ENCODE measurements at regions not wholly inside any gene's neighbourhood (a gene's known extent, or its start where the extent isn't known, plus 50 kb on each side); places are given as distances from the start of the nearest gene placed in this dataset.

DNA sequence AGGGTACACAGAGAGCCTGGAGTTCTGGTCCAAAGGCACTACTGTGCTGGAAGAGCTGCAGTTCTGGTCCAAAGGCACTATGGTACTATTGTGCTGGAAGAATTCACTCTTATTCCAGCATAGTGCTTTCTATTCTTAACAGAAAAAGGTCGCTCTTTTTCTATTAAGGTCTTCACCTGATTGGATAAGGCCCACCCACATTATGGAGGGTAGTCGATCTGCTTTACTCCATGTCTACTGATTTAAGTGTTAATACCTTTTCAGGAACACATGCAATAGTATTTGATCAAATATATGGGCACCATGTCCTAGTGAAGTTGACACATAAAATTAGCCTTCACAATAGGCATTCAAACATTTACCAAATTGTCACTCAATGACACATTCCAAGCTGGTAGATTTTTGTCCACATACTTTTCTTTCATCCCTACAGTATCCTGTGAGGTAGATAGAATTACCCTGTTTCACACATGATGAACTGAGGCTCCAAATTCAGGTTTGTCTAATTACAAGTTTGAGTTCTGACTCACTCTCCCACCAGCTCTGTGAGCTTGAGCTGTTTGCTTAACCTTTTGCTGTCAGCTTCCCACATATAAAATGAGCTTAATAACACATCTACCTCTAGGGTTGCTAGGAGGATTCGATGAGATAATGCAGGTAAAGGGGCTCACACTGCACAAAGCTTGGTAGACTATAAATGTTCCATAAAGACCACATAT lies 129.9 kb downstream of the AIPL1 start:
- H3K27ac ChIP-seq = no peak overlapping the region
- DNase-seq (no peak), ATAC-seq (no peak)
- no peak overlapping the region for H3K4me3 ChIP-seq
- 44 to 74% (median 64%) methylated on average over 3 of the region's 3 CpGs for WGBS, 3 donors
- TF ChIP-seq, protein P1, sequence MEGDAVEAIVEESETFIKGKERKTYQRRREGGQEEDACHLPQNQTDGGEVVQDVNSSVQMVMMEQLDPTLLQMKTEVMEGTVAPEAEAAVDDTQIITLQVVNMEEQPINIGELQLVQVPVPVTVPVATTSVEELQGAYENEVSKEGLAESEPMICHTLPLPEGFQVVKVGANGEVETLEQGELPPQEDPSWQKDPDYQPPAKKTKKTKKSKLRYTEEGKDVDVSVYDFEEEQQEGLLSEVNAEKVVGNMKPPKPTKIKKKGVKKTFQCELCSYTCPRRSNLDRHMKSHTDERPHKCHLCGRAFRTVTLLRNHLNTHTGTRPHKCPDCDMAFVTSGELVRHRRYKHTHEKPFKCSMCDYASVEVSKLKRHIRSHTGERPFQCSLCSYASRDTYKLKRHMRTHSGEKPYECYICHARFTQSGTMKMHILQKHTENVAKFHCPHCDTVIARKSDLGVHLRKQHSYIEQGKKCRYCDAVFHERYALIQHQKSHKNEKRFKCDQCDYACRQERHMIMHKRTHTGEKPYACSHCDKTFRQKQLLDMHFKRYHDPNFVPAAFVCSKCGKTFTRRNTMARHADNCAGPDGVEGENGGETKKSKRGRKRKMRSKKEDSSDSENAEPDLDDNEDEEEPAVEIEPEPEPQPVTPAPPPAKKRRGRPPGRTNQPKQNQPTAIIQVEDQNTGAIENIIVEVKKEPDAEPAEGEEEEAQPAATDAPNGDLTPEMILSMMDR (IDR thresholded peaks at IDR 0.05) = no peak
- no peaks in the 10 kb centered on the region for H3K36me3 ChIP-seq (ENCODE audit: insufficient read depth in 1 of 2, low read depth in 1 of 2)
- no peaks in the 10 kb centered on the region for H3K9me3 ChIP-seq
- H3K27me3 ChIP-seq (ENCODE audit: insufficient read depth in 3 of 3, low read length in 2 of 3) = peaks cover 0 to 7% (median 0%) of the 10 kb centered on the region in 3 donors
- H3K4me1 ChIP-seq = no peaks in the 10 kb centered on the region
- intact Hi-C loops (cut with DNase I) = no loop called here

DNA sequence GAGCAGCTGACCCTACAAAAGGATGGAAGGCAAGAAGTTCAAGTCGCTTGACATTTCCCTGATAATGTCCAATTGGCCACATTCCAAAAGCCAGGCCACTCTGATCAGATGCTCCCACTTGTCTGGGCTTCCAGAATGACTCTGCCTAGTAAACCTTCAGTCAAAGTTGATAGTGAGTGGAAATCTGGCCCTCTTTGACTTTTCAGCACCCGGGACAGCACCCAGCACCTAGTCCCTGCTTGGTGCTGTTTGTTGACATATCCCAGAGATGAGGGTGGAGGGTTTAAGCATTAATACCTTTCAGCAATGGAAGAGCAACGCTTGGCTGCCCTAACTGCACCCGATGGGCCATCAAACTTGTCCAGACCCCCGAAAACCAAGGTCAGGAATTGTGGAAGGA lies 131.3 kb downstream of the AIPL1 start:
- ATAC-seq (no peak), DNase-seq (no peak)
- 5 to 12% (median 7%) methylated on average over 5 of the region's 5 CpGs for WGBS, 3 donors

DNA sequence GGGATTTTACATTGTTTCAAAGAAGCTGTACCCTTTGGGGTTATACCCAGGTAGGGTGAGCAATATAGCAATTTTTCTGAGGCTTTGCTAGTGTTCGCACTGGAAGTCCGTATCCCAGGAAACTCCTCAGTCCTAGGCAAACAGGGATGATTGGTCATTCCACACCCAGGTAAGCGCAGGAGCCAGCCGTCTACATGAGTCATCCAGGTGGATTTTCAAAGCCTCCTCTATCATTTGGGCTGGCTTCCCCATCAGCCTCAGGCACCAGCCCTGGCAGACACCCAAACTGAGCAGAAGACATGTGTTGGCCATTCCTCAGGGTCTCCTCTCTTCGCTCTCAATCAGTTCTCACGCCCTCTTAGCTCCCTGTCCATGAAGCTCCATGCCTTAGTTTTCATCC lies 135.6 kb downstream of the AIPL1 start:
- WGBS, 3 donors = 73 to 86% (median 84%) methylated on average over 6 of the region's 6 CpGs
- intact Hi-C loops (cut with DNase I) = no loop called here

More for the DNA sequence above, 131.3 kb downstream of the AIPL1 start:
- Histone ChIP-seq H3K27ac (no peak overlapping the region), H3K9me3 (no peaks in the 10 kb centered on the region), H3K4me1 (no peaks in the 10 kb centered on the region), H3K27me3 (ENCODE audit: insufficient read depth in 3 of 3, low read length in 2 of 3) (peaks cover 0 to 6% (median 0%) of the 10 kb centered on the region in 3 donors), H3K4me3 (no peak overlapping the region), H3K36me3 (ENCODE audit: insufficient read depth in 1 of 2, low read depth in 1 of 2) (no peaks in the 10 kb centered on the region)
- TF ChIP-seq, protein P1 (IDR thresholded peaks at IDR 0.05) = no peak
- intact Hi-C loops (cut with DNase I) = no loop called here

DNA sequence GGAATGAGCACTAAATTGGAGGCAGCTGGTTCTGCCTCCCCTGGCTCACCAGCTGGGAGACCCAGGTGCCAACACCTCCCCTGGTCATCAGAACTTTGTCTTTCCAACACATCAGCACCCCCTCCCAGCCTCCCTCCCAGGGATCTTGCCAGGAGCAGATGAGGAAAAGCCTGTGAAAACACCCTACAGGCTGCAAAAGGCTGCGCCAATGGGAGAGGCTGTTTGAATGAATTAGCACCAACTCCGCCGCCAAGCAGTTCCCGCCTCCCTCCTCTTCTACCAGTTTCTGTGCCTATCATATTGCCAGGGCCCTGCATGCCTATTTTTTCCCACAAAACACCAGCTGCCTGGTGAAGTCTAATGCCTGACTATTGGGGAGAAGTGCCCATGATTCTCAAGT lies 137.0 kb downstream of the AIPL1 start:
- no peaks in the 10 kb centered on the region for H3K36me3 ChIP-seq (ENCODE audit: insufficient read depth in 1 of 2, low read depth in 1 of 2)
- H3K27me3 ChIP-seq (ENCODE audit: insufficient read depth in 3 of 3, low read length in 2 of 3) = peaks cover 0 to 4% (median 0%) of the 10 kb centered on the region in 3 donors
- H3K27ac ChIP-seq = no peak overlapping the region
- intact Hi-C loops (cut with DNase I) = no loop called here
- ATAC-seq (no peak), DNase-seq (no peak)
- TF ChIP-seq, protein P1 (IDR thresholded peaks at IDR 0.05) = no peak
- H3K4me3 ChIP-seq = no peak overlapping the region
- no peaks in the 10 kb centered on the region for H3K4me1 ChIP-seq
- H3K9me3 ChIP-seq = no peaks in the 10 kb centered on the region
- 43 to 60% (median 53%) methylated on average over 4 of the region's 4 CpGs for WGBS, 3 donors

More for the DNA sequence above, 135.6 kb downstream of the AIPL1 start:
- TF ChIP-seq, protein P1 (IDR thresholded peaks at IDR 0.05) = no peak
- DNase-seq (no peak), ATAC-seq (no peak)
- no peaks in the 10 kb centered on the region for H3K9me3 ChIP-seq
- peaks cover 0 to 6% (median 0%) of the 10 kb centered on the region in 3 donors for H3K27me3 ChIP-seq (ENCODE audit: insufficient read depth in 3 of 3, low read length in 2 of 3)
- no peak overlapping the region for H3K27ac ChIP-seq
- H3K4me1 ChIP-seq = no peaks in the 10 kb centered on the region
- no peaks in the 10 kb centered on the region for H3K36me3 ChIP-seq (ENCODE audit: insufficient read depth in 1 of 2, low read depth in 1 of 2)
- H3K4me3 ChIP-seq = no peak overlapping the region

DNA sequence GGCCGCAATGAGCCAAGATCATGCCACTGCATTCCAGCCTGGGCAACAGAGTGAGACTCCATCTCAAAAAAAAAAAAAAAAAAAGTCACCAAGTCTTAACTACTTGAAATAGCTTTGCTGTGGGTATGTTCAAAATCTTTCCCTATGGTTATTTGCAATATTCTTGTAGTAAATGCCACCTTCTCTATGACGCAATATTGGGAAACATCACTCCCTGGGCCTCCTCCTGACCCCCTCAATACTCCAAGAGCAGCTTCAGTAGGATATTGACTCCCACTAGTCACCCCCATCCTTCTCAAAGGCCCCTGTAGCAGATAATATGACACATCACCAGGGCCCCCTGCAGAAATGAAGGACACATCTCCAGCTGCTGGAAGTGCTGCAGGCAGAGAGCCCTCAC lies 137.8 kb downstream of the AIPL1 start:
- ATAC-seq = no peak
- H3K9me3 ChIP-seq = no peaks in the 10 kb centered on the region
- intact Hi-C loops (cut with DNase I) = no loop called here
- DNase-seq = no peak
- TF ChIP-seq, protein P1 (IDR thresholded peaks at IDR 0.05) = no peak
- 94 to 96% (median 95%) methylated on average over 1 to 2 of the region's 2 CpGs for WGBS, 3 donors
- H3K4me3 ChIP-seq = no peak overlapping the region
- no peaks in the 10 kb centered on the region for H3K36me3 ChIP-seq (ENCODE audit: insufficient read depth in 1 of 2, low read depth in 1 of 2)
- H3K27ac ChIP-seq = no peak overlapping the region
- peaks cover 0 to 4% (median 0%) of the 10 kb centered on the region in 3 donors for H3K27me3 ChIP-seq (ENCODE audit: insufficient read depth in 3 of 3, low read length in 2 of 3)
- no peaks in the 10 kb centered on the region for H3K4me1 ChIP-seq

All from psoas muscle (tissue), 7 donors.